KMS-11 (cell line): ENCODE measurements at regions not wholly inside any gene's neighbourhood (a gene's known extent, or its start where the extent isn't known, plus 50 kb on each side); places are given as distances from the start of the nearest gene placed in this dataset.

Source experiments
- H2AFZ ChIP-seq: fragments of 200-600 bp; sonication (generic); 2 replicates; pipeline ENCODE4 v1.6.1; 2016; ENCODE audit warnings: antibody characterized with exemption, mixed run types, low read depth
- H3K27ac ChIP-seq: fragments of 200-600 bp; sonication (generic); 2 replicates; pipeline ENCODE4 v1.6.1; 2016; ENCODE audit warnings: mild to moderate bottlenecking, mixed run types
- H3K27me3 ChIP-seq: fragments of 200-600 bp; sonication (generic); 2 replicates; pipeline ENCODE4 v1.6.1; 2017; ENCODE audit warnings: mild to moderate bottlenecking, low read depth, mixed run types, moderate library complexity; ENCODE audit not compliant: insufficient read depth
- H3K36me3 ChIP-seq: fragments of 200-600 bp; sonication (generic); 2 replicates; pipeline ENCODE4 v1.6.1; 2017; ENCODE audit warnings: mild to moderate bottlenecking, mixed run types; ENCODE audit not compliant: insufficient read depth
- H3K4me1 ChIP-seq: fragments of 200-600 bp; sonication (generic); 2 replicates; pipeline ENCODE4 v1.6.1; 2016; ENCODE audit warnings: mild to moderate bottlenecking, low read depth, mixed run types; ENCODE audit not compliant: poor library complexity, severe bottlenecking
- H3K4me2 ChIP-seq: fragments of 200-600 bp; sonication (generic); 2 replicates; pipeline ENCODE4 v1.7.0; 2016; ENCODE audit warnings: mild to moderate bottlenecking, mixed run types
- H3K4me3 ChIP-seq: fragments of 200-600 bp; sonication (generic); IDR thresholded peaks from 2 replicates; pipeline ENCODE4 v1.6.1; 2017; ENCODE audit warnings: low read depth, low read length, mixed read lengths; ENCODE audit not compliant: insufficient read depth
- H3K79me2 ChIP-seq: fragments of 200-600 bp; sonication (generic); 2 replicates; pipeline ENCODE4 v1.6.1; 2016; ENCODE audit warnings: low read depth, mixed run types; ENCODE audit not compliant: insufficient read depth
- H3K9ac ChIP-seq: fragments of 200-600 bp; sonication (generic); 2 replicates; pipeline ENCODE4 v1.6.1; 2016; ENCODE audit warnings: mild to moderate bottlenecking, mixed run types
- H4K20me1 ChIP-seq: fragments of 200-600 bp; sonication (generic); 2 replicates; pipeline ENCODE4 v1.6.1; 2016; ENCODE audit warnings: mild to moderate bottlenecking, mixed run types; ENCODE audit not compliant: insufficient read depth
- TF ChIP-seq, protein P1 (sequence below): fragments of 200-600 bp; sonication (generic); conservative IDR thresholded peaks from 2 replicates; pipeline ENCODE4 v1.6.1; 2017; ENCODE audit warnings: low read depth, mild to moderate bottlenecking, antibody characterized with exemption, low read length, moderate library complexity, mixed read lengths

DNA sequence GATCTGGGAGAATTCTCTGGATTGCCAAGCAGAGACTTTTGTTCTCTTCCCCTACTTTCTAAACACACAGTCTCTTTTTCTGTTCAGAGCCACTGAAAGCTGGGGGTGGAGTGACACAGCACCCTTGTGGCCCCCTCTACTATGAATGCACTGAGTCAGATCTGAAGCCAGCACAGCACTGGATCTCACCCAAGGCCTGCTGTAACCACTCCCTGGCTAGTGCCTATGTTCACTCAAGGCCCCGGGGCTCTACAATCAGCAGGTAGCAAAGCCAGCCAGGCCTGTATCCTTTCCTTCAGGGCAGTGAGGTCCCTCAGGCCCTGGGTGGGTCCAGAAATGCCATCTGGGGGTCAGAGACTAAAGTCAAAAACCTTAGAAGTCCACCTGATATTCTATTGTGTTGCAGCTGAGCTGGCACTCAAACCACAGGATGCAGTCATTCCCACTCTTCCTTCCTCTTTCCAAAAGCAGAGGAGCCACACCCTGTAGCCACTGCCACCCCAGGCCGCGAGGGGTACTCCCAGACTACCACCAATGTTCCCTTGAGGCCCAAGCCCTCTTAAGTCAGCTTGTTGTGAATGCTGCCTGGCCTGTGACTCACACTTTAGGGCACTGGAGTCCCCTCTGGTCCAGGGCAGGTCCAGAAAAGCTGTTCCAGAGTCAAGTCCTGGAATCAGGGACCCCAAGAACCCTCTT lies 110.1 kb upstream of the RXFP2 start:
- H3K27ac ChIP-seq = no peak overlapping the region

DNA sequence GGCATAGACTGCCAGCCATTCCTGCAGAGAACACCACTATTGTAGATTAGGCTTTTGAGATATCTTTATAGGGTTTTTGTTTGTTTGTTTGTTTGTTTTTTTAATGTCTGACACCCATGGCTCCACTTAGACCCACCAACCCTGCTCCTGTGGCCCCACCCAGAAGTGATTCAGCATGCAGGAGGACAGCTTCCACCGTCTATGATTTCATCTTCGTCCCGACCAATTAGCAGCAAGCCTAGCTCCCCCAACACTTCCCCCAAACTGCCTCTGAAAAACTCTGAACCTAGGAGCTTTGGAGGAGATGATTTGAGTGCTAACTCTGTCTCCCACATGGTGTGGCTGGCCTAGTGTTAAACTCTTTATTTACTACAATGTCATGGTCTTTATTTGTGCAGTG lies 108.3 kb upstream of the RXFP2 start:
- Histone ChIP-seq H3K27ac (no peak overlapping the region), H4K20me1 (no peaks in the 10 kb centered on the region), H3K4me2 (no peak overlapping the region), H3K4me3 (no peak overlapping the region), H2AFZ (no peak overlapping the region), H3K36me3 (no peaks in the 10 kb centered on the region), H3K27me3 (no peaks in the 10 kb centered on the region), H3K79me2 (no peaks in the 10 kb centered on the region), H3K4me1 (no peaks in the 10 kb centered on the region), H3K9ac (no peak overlapping the region)
- TF ChIP-seq, protein P1, sequence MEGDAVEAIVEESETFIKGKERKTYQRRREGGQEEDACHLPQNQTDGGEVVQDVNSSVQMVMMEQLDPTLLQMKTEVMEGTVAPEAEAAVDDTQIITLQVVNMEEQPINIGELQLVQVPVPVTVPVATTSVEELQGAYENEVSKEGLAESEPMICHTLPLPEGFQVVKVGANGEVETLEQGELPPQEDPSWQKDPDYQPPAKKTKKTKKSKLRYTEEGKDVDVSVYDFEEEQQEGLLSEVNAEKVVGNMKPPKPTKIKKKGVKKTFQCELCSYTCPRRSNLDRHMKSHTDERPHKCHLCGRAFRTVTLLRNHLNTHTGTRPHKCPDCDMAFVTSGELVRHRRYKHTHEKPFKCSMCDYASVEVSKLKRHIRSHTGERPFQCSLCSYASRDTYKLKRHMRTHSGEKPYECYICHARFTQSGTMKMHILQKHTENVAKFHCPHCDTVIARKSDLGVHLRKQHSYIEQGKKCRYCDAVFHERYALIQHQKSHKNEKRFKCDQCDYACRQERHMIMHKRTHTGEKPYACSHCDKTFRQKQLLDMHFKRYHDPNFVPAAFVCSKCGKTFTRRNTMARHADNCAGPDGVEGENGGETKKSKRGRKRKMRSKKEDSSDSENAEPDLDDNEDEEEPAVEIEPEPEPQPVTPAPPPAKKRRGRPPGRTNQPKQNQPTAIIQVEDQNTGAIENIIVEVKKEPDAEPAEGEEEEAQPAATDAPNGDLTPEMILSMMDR = no peak

More for the DNA sequence above, 110.1 kb upstream of the RXFP2 start:
- H2AFZ ChIP-seq = no peak overlapping the region
- no peaks in the 10 kb centered on the region for H3K36me3 ChIP-seq
- no peaks in the 10 kb centered on the region for H4K20me1 ChIP-seq
- TF ChIP-seq, protein P1 = no peak
- no peaks in the 10 kb centered on the region for H3K4me1 ChIP-seq
- no peaks in the 10 kb centered on the region for H3K27me3 ChIP-seq
- no peak overlapping the region for H3K4me3 ChIP-seq
- no peak overlapping the region for H3K4me2 ChIP-seq
- no peaks in the 10 kb centered on the region for H3K79me2 ChIP-seq
- no peak overlapping the region for H3K9ac ChIP-seq

DNA sequence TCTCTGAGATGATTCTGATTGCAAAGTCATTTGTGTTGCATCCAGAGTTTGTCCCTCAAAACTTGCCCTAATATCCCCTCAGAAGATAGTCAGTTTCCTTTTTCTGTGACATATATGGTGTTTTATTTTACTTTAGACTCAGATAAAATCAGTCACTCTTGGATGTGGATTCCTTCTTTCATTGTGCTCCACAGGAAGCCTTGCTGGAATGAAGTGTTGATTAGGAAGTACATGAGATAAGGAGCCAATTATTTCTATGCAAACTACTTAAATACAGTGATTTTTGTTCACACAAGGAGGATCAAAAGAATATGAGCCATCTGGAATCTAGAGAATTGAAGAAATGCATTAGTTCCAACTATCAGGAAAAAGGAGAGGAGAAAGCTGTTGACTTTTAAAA lies 107.6 kb upstream of the RXFP2 start:
- Histone ChIP-seq H3K4me1 (no peaks in the 10 kb centered on the region), H3K27ac (no peak overlapping the region), H3K27me3 (no peaks in the 10 kb centered on the region), H3K36me3 (no peaks in the 10 kb centered on the region), H3K4me3 (no peak overlapping the region), H4K20me1 (no peaks in the 10 kb centered on the region), H3K79me2 (no peaks in the 10 kb centered on the region), H3K4me2 (no peak overlapping the region), H2AFZ (no peak overlapping the region), H3K9ac (no peak overlapping the region)
- TF ChIP-seq, protein P1 = no peak

DNA sequence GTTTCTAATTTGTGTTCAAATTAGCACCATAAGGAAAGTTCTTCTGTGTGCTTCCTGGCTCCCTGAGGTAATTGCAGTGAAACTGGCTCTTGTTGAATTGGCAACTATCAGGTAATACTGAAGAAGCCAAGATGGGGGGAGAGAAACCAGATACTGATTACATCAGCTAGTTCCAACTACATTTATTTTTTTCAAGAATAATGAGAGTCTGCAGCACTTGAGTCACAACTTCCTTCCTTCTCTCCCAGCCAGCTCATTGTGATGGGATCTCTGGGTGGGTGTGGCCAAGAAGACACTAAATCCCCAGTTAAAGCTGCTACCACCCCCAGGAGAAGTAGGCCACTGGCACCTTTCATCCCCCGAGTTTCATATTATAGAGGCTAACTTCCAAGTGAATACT lies 100.7 kb upstream of the RXFP2 start:
- no peaks in the 10 kb centered on the region for H3K4me1 ChIP-seq

More for the DNA sequence above, 100.7 kb upstream of the RXFP2 start:
- H2AFZ ChIP-seq = no peak overlapping the region
- H3K27me3 ChIP-seq = no peaks in the 10 kb centered on the region
- no peak overlapping the region for H3K4me3 ChIP-seq
- H3K79me2 ChIP-seq = no peaks in the 10 kb centered on the region
- H3K4me2 ChIP-seq = no peak overlapping the region
- H3K9ac ChIP-seq = no peak overlapping the region
- H4K20me1 ChIP-seq = no peaks in the 10 kb centered on the region
- TF ChIP-seq, protein P1 = no peak
- H3K36me3 ChIP-seq = no peaks in the 10 kb centered on the region
- no peak overlapping the region for H3K27ac ChIP-seq
